GM12878 (cell line): ENCODE measurements at regions not wholly inside any gene's neighbourhood (a gene's known extent, or its start where the extent isn't known, plus 50 kb on each side); places are given as distances from the start of the nearest gene placed in this dataset.

Experiments
- ATAC-seq: fragments of 200-7000 bp; cut with Tn5 transposase; 3 replicates; pipeline ENCODE4 v1.9.1; 2020; ENCODE audit warnings: mild to moderate bottlenecking, moderate library complexity
- BruUV-seq: library from RNA; stranded (reverse); fragments of 400-500 nt; replicated peaks from 2 replicates; lab custom pipeline; 2021; lab: Mats Ljungman, UMichigan
- CTCF ChIA-PET: fragments of 300-600 bp; sonication (Branson Sonifier 250); formaldehyde crosslinking; extraction: SDS; loops from one replicate; lab custom pipeline; 2021; ENCODE audit warnings: inconsistent platforms; lab: Yijun Ruan, JAX
- POLR2A ChIA-PET: fragments of 350-600 bp; formaldehyde crosslinking; extraction: SDS; loops from one replicate; lab custom pipeline; 2021; ENCODE audit warnings: inconsistent platforms; lab: Charles Lee
- RAD21 ChIA-PET: fragments of 300-600 bp; sonication (Branson Sonifier 250); formaldehyde crosslinking; loops from one replicate; lab custom pipeline; 2023; ENCODE audit warnings: antibody characterized with exemption; ENCODE audit not compliant: unreplicated experiment; lab: Charles Lee
- SMC1A ChIA-PET: fragments of 300-600 bp; sonication (Branson Sonifier 250); formaldehyde crosslinking; loops from one replicate; lab custom pipeline; 2023; ENCODE audit not compliant: unreplicated experiment, uncharacterized antibody; lab: Charles Lee
- DNase-seq: peaks from one replicate; pipeline ENCODE4 v3.0.0-alpha.2; 2011; ENCODE audit warnings: low read depth, low spot score
- FAIRE-seq: peaks from 3 replicates; lab custom pipeline; 2011; peaks lifted over from hg19 to GRCh38; lab: Jason Lieb, UNC
- H2AFZ ChIP-seq: 2 replicates; pipeline ENCODE4 v1.6.0; 2011; ENCODE audit warnings: low read depth, low read length, control low read depth; ENCODE audit not compliant: control insufficient read depth
- H3K27ac ChIP-seq: 2 replicates; pipeline ENCODE4 v1.5.1; 2011; ENCODE audit warnings: control low read depth; ENCODE audit not compliant: control insufficient read depth, insufficient read depth
- H3K27me3 ChIP-seq, 2 experiments: replicated peaks in 1 of 2; 2 replicates each; pipeline versions ENCODE4 v1.6.0 to v1.6.1; 2011; ENCODE audit warnings: low read length in 1 of 2; ENCODE audit not compliant: control insufficient read depth in 2 of 2, insufficient read depth in 2 of 2
- H3K36me3 ChIP-seq, 2 experiments: 2 replicates each; pipeline ENCODE4 v1.5.1; 2011; ENCODE audit warnings: low read length in 1 of 2; ENCODE audit not compliant: control insufficient read depth in 2 of 2, insufficient read depth in 2 of 2
- H3K4me1 ChIP-seq: 2 replicates; pipeline ENCODE4 v1.6.1; 2011; ENCODE audit warnings: mild to moderate bottlenecking, low read length, moderate library complexity, mixed read lengths; ENCODE audit not compliant: control insufficient read depth, insufficient read depth
- H3K4me2 ChIP-seq: 2 replicates; pipeline ENCODE4 v1.6.0; 2011; ENCODE audit warnings: control low read depth; ENCODE audit not compliant: control insufficient read depth, insufficient read depth
- H3K4me3 ChIP-seq: fragments of 200-600 bp; sonication (generic); 2 replicates; pipeline ENCODE4 v1.5.1; 2016
- H3K79me2 ChIP-seq: 2 replicates; pipeline ENCODE4 v1.6.0; 2011; ENCODE audit warnings: low read length; ENCODE audit not compliant: control insufficient read depth, insufficient read depth
- H3K9ac ChIP-seq: 2 replicates; pipeline ENCODE4 v1.8.0; 2011; ENCODE audit warnings: low read length, control low read depth, mixed read lengths; ENCODE audit not compliant: control insufficient read depth, insufficient read depth
- H3K9me3 ChIP-seq: replicated peaks from 3 replicates; pipeline ENCODE4 v1.5.1; 2011; ENCODE audit warnings: mild to moderate bottlenecking, low read length; ENCODE audit not compliant: control insufficient read depth, insufficient read depth
- H4K20me1 ChIP-seq: 2 replicates; pipeline ENCODE4 v1.6.0; 2011; ENCODE audit not compliant: control insufficient read depth, insufficient read depth
- GABPA ChIP-seq: IDR thresholded peaks from 2 replicates; pipeline ENCODE4 v1.6.1; 2014; ENCODE audit warnings: antibody characterized with exemption, low read depth, mild to moderate bottlenecking, inconsistent platforms
- PBX3 ChIP-seq: IDR thresholded peaks from 2 replicates; pipeline ENCODE4 v1.6.1; 2011; ENCODE audit warnings: mild to moderate bottlenecking, low read depth, low read length, moderate library complexity; ENCODE audit not compliant: insufficient replicate concordance
- SUZ12 ChIP-seq: fragments of 200-600 bp; sonication (generic); IDR thresholded peaks from one replicate; pipeline ENCODE4 v1.6.1; 2018; ENCODE audit warnings: antibody characterized with exemption, mild to moderate bottlenecking; ENCODE audit not compliant: unreplicated experiment
- TCF12 ChIP-seq: IDR thresholded peaks from 2 replicates; pipeline ENCODE4 v1.6.1; 2011; ENCODE audit warnings: low read depth, mild to moderate bottlenecking, low read length
- ZZZ3 ChIP-seq: IDR thresholded peaks from 2 replicates; pipeline ENCODE4 v1.6.1; 2011; ENCODE audit warnings: low read depth; ENCODE audit not compliant: control insufficient read depth, insufficient read length
- WGBS: methylation state at CpG from one replicate; pipeline ENCODE4 v1.1.6; 2016; ENCODE audit warnings: low lambda C conversion rate; ENCODE audit not compliant: insufficient replicate concordance, insufficient coverage; ENCODE audit errors: missing lambda C conversion rate; 5-methylcytosine and 5-hydroxymethylcytosine counted together
- in situ Hi-C: fragments of 300-500 bp; cut with MboI; formaldehyde crosslinking; loops from 9 replicates; pipeline ENCODE4 v1.14.3; 2018; ENCODE audit warnings: mixed read lengths
- intact Hi-C: fragments of 100-400 bp; cut with micrococcal nuclease; formaldehyde crosslinking; loops from one replicate; pipeline ENCODE4 v1.14.2; 2022; ENCODE audit not compliant: unreplicated experiment
- TF ChIP-seq, protein P1 (sequence below): IDR thresholded peaks from 2 replicates; pipeline ENCODE4 v1.6.1; 2012; ENCODE audit warnings: low read depth, low read length, improper control_type of control experiment

DNA sequence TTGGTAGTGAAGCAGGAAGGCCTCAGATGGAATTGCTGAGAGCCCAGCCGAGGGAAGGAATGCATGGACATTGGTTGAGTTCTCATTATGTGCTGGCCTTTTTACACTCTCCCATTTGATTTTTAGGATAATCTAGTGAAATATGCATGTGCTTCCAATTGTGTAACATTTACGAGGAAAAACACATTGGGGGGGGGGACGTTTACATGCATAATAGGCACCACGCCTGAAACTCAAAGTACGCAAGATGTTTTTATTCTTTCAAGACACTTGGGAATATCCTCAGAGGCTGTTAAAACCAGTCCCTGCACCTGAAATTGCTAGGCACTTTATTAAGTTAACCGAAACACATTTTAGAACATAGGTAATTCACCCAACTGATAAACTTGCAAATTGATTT is 118.5 kb upstream of the CDH4 start:
- Histone ChIP-seq H3K4me1 (no peaks in the 10 kb centered on the region), H3K36me3 (no peaks in the 10 kb centered on the region), H3K27ac (no peak overlapping the region), H3K4me3 (no peak overlapping the region), H2AFZ (no peak overlapping the region), H3K27me3 (no peaks in the 10 kb centered on the region), H4K20me1 (no peaks in the 10 kb centered on the region), H3K9me3 (no peaks in the 10 kb centered on the region; the same call in 2 of the 3 replicates), H3K4me2 (no peak overlapping the region), H3K79me2 (no peaks in the 10 kb centered on the region), H3K9ac (no peak overlapping the region)
- intact Hi-C loops (no loop called here), in situ Hi-C loops (no loop called here)
- FAIRE-seq: no peak
- WGBS: 38% methylated on average over 6 of the region's 6 CpGs
- no peak for TF ChIP-seq GABPA
- TF ChIP-seq TCF12: no peak
- no peak for TF ChIP-seq SUZ12
- TF ChIP-seq ZZZ3: no peak
- TF ChIP-seq PBX3: no peak
- TF ChIP-seq, protein P1, sequence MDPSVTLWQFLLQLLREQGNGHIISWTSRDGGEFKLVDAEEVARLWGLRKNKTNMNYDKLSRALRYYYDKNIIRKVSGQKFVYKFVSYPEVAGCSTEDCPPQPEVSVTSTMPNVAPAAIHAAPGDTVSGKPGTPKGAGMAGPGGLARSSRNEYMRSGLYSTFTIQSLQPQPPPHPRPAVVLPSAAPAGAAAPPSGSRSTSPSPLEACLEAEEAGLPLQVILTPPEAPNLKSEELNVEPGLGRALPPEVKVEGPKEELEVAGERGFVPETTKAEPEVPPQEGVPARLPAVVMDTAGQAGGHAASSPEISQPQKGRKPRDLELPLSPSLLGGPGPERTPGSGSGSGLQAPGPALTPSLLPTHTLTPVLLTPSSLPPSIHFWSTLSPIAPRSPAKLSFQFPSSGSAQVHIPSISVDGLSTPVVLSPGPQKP: no peak
- CTCF ChIA-PET: no interaction called here
- POLR2A ChIA-PET: no interaction called here
- no peak for ATAC-seq
- SMC1A ChIA-PET: no interaction called here
- RAD21 ChIA-PET: no interaction called here
- no peak for DNase-seq
- BruUV-seq: no TSS peak
